ENCODE measurements at regions not wholly inside any gene's neighbourhood (a gene's known extent, or its start where the extent isn't known, plus 50 kb on each side); places are given as distances from the start of the nearest gene placed in this dataset.

DNA sequence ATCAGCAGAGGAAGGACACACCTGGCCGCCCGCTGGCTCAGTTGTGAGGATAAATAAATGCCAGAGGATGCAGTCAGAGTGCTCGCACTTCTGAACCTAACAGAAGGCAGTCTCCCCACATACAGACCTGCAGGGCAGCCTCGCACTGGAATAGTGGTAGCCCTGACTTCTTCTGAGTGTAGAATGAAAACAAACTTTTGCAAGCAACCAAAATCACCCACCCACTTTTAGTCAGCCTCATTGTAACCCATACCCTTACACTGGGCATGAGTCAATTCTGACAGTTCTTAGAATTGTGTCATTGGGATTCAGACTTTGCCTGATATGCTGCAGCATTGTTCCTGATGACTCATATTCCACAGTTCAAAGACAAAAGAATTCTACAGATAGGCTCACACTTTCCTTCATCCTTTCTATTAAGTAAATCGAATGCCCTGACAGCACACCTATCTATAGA is 167.0 kb upstream of the CDK1 start:
- no peaks in the 10 kb centered on the region for H3K27me3 ChIP-seq
- 90% methylated on average over 5 of the region's 5 CpGs for WGBS
- H3K27ac ChIP-seq (replicated peaks in 1 of 4) = no peak overlapping the region
- DNase-seq (ENCODE audit: extremely low spot score) = no peak
- intact Hi-C loops (cut with DNase I) = no loop called here
- TF ChIP-seq POLR2AphosphoS5 (IDR thresholded peaks at IDR 0.05) (no peak), EP300 (IDR thresholded peaks at IDR 0.05) (no peak), POLR2A (IDR thresholded peaks at IDR 0.05; ENCODE audit: low read depth) (no peak)
- TF ChIP-seq, protein P1, sequence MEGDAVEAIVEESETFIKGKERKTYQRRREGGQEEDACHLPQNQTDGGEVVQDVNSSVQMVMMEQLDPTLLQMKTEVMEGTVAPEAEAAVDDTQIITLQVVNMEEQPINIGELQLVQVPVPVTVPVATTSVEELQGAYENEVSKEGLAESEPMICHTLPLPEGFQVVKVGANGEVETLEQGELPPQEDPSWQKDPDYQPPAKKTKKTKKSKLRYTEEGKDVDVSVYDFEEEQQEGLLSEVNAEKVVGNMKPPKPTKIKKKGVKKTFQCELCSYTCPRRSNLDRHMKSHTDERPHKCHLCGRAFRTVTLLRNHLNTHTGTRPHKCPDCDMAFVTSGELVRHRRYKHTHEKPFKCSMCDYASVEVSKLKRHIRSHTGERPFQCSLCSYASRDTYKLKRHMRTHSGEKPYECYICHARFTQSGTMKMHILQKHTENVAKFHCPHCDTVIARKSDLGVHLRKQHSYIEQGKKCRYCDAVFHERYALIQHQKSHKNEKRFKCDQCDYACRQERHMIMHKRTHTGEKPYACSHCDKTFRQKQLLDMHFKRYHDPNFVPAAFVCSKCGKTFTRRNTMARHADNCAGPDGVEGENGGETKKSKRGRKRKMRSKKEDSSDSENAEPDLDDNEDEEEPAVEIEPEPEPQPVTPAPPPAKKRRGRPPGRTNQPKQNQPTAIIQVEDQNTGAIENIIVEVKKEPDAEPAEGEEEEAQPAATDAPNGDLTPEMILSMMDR (IDR thresholded peaks at IDR 0.05) = no peak
- H3K4me3 ChIP-seq = no peak overlapping the region
- no peaks in the 10 kb centered on the region for H3K36me3 ChIP-seq
- H3K4me1 ChIP-seq = no peaks in the 10 kb centered on the region
- no peaks in the 10 kb centered on the region for H3K9me3 ChIP-seq

- no peak overlapping the region for H3K4me3 ChIP-seq
- intact Hi-C loops (cut with DNase I) = no loop called here
- no peaks in the 10 kb centered on the region for H3K27me3 ChIP-seq
- H3K36me3 ChIP-seq = no peaks in the 10 kb centered on the region
- H3K4me1 ChIP-seq = peaks cover 0 to 5% (median 2%) of the 10 kb centered on the region in 4 donors
- DNase-seq (ENCODE audit: extremely low spot score) = no peak
- H3K27ac ChIP-seq (replicated peaks in 1 of 4) = no peak overlapping the region
- no peak for TF ChIP-seq POLR2A (IDR thresholded peaks at IDR 0.05; ENCODE audit: low read depth)
- TF ChIP-seq POLR2AphosphoS5 (IDR thresholded peaks at IDR 0.05) = no peak
- TF ChIP-seq EP300 (IDR thresholded peaks at IDR 0.05) = no peak
- TF ChIP-seq, protein P1 (IDR thresholded peaks at IDR 0.05) = no peak
- 73% methylated on average over 3 of the region's 3 CpGs for WGBS
- H3K9me3 ChIP-seq = no peaks in the 10 kb centered on the region
Measured at GRCh38 chr10:60607372-60607771, 170.9 kb upstream of the CDK1 start.

GRCh38 chr10:60606343-60607080 is 171.8 kb upstream of the CDK1 start:
- DNase-seq (ENCODE audit: extremely low spot score) = no peak
- TF ChIP-seq POLR2A (IDR thresholded peaks at IDR 0.05; ENCODE audit: low read depth) (no peak), POLR2AphosphoS5 (IDR thresholded peaks at IDR 0.05) (no peak), EP300 (IDR thresholded peaks at IDR 0.05) (no peak)
- TF ChIP-seq, protein P1 (IDR thresholded peaks at IDR 0.05) = no peak
- Histone ChIP-seq H3K4me1 (peaks cover 0 to 5% (median 2%) of the 10 kb centered on the region in 4 donors), H3K27ac (replicated peaks in 1 of 4) (no peak overlapping the region), H3K9me3 (no peaks in the 10 kb centered on the region), H3K4me3 (no peak overlapping the region), H3K27me3 (no peaks in the 10 kb centered on the region), H3K36me3 (no peaks in the 10 kb centered on the region)
- intact Hi-C loops (cut with DNase I) = no loop called here
- WGBS = 45% methylated on average over 2 of the region's 2 CpGs

DNA sequence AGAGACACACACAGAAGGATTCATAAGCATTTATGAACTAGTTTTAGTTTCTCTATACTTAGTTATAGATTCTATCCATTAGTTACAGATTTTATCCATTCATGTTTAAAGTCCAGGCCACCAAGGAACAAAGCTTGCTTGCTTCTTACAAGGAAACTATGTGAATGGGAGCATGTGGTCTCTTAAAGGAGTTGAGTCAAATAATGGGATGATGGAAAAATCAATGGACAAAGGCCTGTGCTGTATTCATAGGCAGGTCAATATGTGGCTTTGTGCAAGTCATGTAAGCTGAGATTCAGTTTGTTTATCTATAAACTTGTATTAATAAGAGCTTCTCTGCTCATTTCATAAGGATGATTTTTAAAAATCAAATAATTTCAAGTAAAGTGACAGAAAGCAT is 172.8 kb upstream of the CDK1 start:
- Histone ChIP-seq H3K36me3 (no peaks in the 10 kb centered on the region), H3K27me3 (no peaks in the 10 kb centered on the region), H3K4me1 (peaks cover 0 to 5% (median 2%) of the 10 kb centered on the region in 4 donors), H3K27ac (replicated peaks in 1 of 4) (no peak overlapping the region), H3K9me3 (no peaks in the 10 kb centered on the region), H3K4me3 (no peak overlapping the region)
- no peak for DNase-seq (ENCODE audit: extremely low spot score)
- no peak for TF ChIP-seq POLR2A (IDR thresholded peaks at IDR 0.05; ENCODE audit: low read depth)
- TF ChIP-seq, protein P1 (IDR thresholded peaks at IDR 0.05) = no peak
- no peak for TF ChIP-seq EP300 (IDR thresholded peaks at IDR 0.05)
- TF ChIP-seq POLR2AphosphoS5 (IDR thresholded peaks at IDR 0.05) = no peak
- intact Hi-C loops (cut with DNase I) = no loop called here

GRCh38 chr10:60604342-60604741 is 173.9 kb upstream of the CDK1 start:
- Histone ChIP-seq H3K9me3 (no peaks in the 10 kb centered on the region), H3K27me3 (no peaks in the 10 kb centered on the region), H3K36me3 (no peaks in the 10 kb centered on the region), H3K4me1 (peaks cover 0 to 5% (median 2%) of the 10 kb centered on the region in 4 donors), H3K27ac (replicated peaks in 1 of 4) (no peak overlapping the region), H3K4me3 (no peak overlapping the region)
- intact Hi-C loops (cut with DNase I) = no loop called here
- TF ChIP-seq EP300 (IDR thresholded peaks at IDR 0.05) (no peak), POLR2A (IDR thresholded peaks at IDR 0.05; ENCODE audit: low read depth) (no peak), POLR2AphosphoS5 (IDR thresholded peaks at IDR 0.05) (no peak)
- TF ChIP-seq, protein P1 (IDR thresholded peaks at IDR 0.05) = no peak
- DNase-seq (ENCODE audit: extremely low spot score) = no peak
- WGBS = 63% methylated on average over 1 of the region's 1 CpG

All from esophagus muscularis mucosa (tissue), 4 donors.